Endodermal cell (in vitro differentiated cells): ENCODE measurements at regions not wholly inside any gene's neighbourhood (a gene's known extent, or its start where the extent isn't known, plus 50 kb on each side); places are given as distances from the start of the nearest gene placed in this dataset.

Experiments used
- DNase-seq: peaks from one replicate; pipeline ENCODE4 v3.0.0-alpha.2; 2017
- H3K27ac ChIP-seq: 2 replicates; pipeline ENCODE4 v1.5.1; 2013; ENCODE audit warnings: mild to moderate bottlenecking, low read depth, low read length, moderate library complexity
- H3K27me3 ChIP-seq: 2 replicates; pipeline ENCODE4 v1.6.1; 2013; ENCODE audit warnings: mild to moderate bottlenecking, low read length, moderate library complexity; ENCODE audit not compliant: insufficient read depth, control insufficient read depth, poor library complexity, severe bottlenecking
- H3K36me3 ChIP-seq: 2 replicates; pipeline ENCODE4 v1.7.0; 2013; ENCODE audit warnings: mild to moderate bottlenecking, low read length, moderate library complexity; ENCODE audit not compliant: control insufficient read depth, insufficient read depth
- H3K4me1 ChIP-seq: one replicate; pipeline ENCODE4 v1.7.0; 2013; ENCODE audit warnings: low read length; ENCODE audit not compliant: control insufficient read depth, insufficient read depth
- H3K4me3 ChIP-seq: 2 replicates; pipeline ENCODE4 v1.5.1; 2013; ENCODE audit warnings: mild to moderate bottlenecking, low read length, moderate library complexity
- H3K9ac ChIP-seq: 2 replicates; pipeline ENCODE4 v1.6.1; 2013; ENCODE audit warnings: mild to moderate bottlenecking, low read length, moderate library complexity; ENCODE audit not compliant: poor library complexity, severe bottlenecking; ENCODE audit errors: extremely low read depth
- H3K9me3 ChIP-seq: 2 replicates; pipeline ENCODE4 v1.6.1; 2013; ENCODE audit warnings: mild to moderate bottlenecking, low read length, moderate library complexity; ENCODE audit not compliant: control insufficient read depth
- H3K27ac Mint-ChIP-seq: 2 replicates; pipeline ENCODE4 v1.8.0; 2020; ENCODE audit warnings: mixed read lengths
- H3K27me3 Mint-ChIP-seq: 2 replicates; pipeline ENCODE4 v1.8.0; 2021; ENCODE audit warnings: mild to moderate bottlenecking, mixed read lengths; ENCODE audit not compliant: insufficient read depth
- H3K36me3 Mint-ChIP-seq: 2 replicates; pipeline ENCODE4 v1.8.0; 2020; ENCODE audit warnings: low read depth, mixed read lengths
- H3K4me1 Mint-ChIP-seq: 2 replicates; pipeline ENCODE4 v1.8.0; 2020; ENCODE audit warnings: mixed read lengths
- H3K4me3 Mint-ChIP-seq: 2 replicates; pipeline ENCODE4 v1.8.0; 2020; ENCODE audit warnings: mild to moderate bottlenecking, moderate library complexity, mixed read lengths
- H3K9me3 Mint-ChIP-seq: 2 replicates; pipeline ENCODE4 v1.8.0; 2020; ENCODE audit warnings: mild to moderate bottlenecking, mixed read lengths
- CTCF ChIP-seq: fragments of 200-600 bp; sonication (generic); conservative IDR thresholded peaks from 2 replicates; pipeline ENCODE4 v1.5.0; 2021; ENCODE audit warnings: antibody characterized with exemption, mild to moderate bottlenecking
- WGBS, 2 experiments: methylation state at CpG; one replicate each; pipeline versions ENCODE4 v1.1.5 to v1.1.7; 2013; ENCODE audit warnings: missing lambda C conversion rate in 2 of 2, mixed read lengths in 1 of 2; ENCODE audit not compliant: insufficient coverage in 1 of 2, insufficient read length in 1 of 2; 5-methylcytosine and 5-hydroxymethylcytosine counted together

GRCh38 chr9:135220601-135221575 lies 133.4 kb downstream of the OLFM1 start:
- Mint-ChIP-seq H3K36me3 (no peaks in the 10 kb centered on the region), H3K9me3 (no peaks in the 10 kb centered on the region), H3K4me3 (no peak overlapping the region), H3K4me1 (peaks cover 38% of the 10 kb centered on the region), H3K27me3 (no peaks in the 10 kb centered on the region), H3K27ac (peak overlapping the region; percentile 30)
- no peak overlapping the region for H3K27ac ChIP-seq
- WGBS, 2 experiments: 93% methylated on average over 25 to 28 of the region's 28 CpGs
- H3K27me3 ChIP-seq: no peaks in the 10 kb centered on the region
- peaks cover 9% of the 10 kb centered on the region for H3K4me1 ChIP-seq
- TF ChIP-seq CTCF: no peak
- no peaks in the 10 kb centered on the region for H3K9me3 ChIP-seq
- no peak overlapping the region for H3K9ac ChIP-seq
- no peak overlapping the region for H3K4me3 ChIP-seq
- DNase-seq: peak; percentile 45
- H3K36me3 ChIP-seq: no peaks in the 10 kb centered on the region

- no peak for DNase-seq
- H3K4me3 Mint-ChIP-seq: no peak overlapping the region
- WGBS, 2 experiments: 93% methylated on average over 4 to 9 of the region's 9 CpGs
- peak overlapping the region; percentile 30 for H3K27ac Mint-ChIP-seq
- no peaks in the 10 kb centered on the region for H3K27me3 ChIP-seq
- H3K4me3 ChIP-seq: no peak overlapping the region
- no peaks in the 10 kb centered on the region for H3K27me3 Mint-ChIP-seq
- no peaks in the 10 kb centered on the region for H3K36me3 ChIP-seq
- no peaks in the 10 kb centered on the region for H3K9me3 Mint-ChIP-seq
- H3K36me3 Mint-ChIP-seq: no peaks in the 10 kb centered on the region
- H3K4me1 Mint-ChIP-seq: peaks cover 38% of the 10 kb centered on the region
- TF ChIP-seq CTCF: no peak
- no peaks in the 10 kb centered on the region for H3K9me3 ChIP-seq
- H3K4me1 ChIP-seq: peaks cover 9% of the 10 kb centered on the region
- no peak overlapping the region for H3K27ac ChIP-seq
- H3K9ac ChIP-seq: no peak overlapping the region
Observed at GRCh38 chr9:135221576-135221950, 134.1 kb downstream of the OLFM1 start.

GRCh38 chr9:135221951-135222631 lies 134.6 kb downstream of the OLFM1 start:
- peak overlapping the region; percentile 29 for H3K27ac ChIP-seq
- peaks cover 32% of the 10 kb centered on the region for H3K4me1 Mint-ChIP-seq
- H3K9me3 Mint-ChIP-seq: no peaks in the 10 kb centered on the region

More at GRCh38 chr9:135221951-135222631, 134.6 kb downstream of the OLFM1 start:
- Mint-ChIP-seq H3K4me3 (no peak overlapping the region), H3K27ac (no peak overlapping the region), H3K36me3 (no peaks in the 10 kb centered on the region), H3K27me3 (no peaks in the 10 kb centered on the region)
- Histone ChIP-seq H3K4me3 (no peak overlapping the region), H3K4me1 (peaks cover 9% of the 10 kb centered on the region), H3K9ac (no peak overlapping the region), H3K27me3 (no peaks in the 10 kb centered on the region), H3K9me3 (no peaks in the 10 kb centered on the region), H3K36me3 (no peaks in the 10 kb centered on the region)
- peak; percentile 68 for TF ChIP-seq CTCF
- 76 to 90% methylated on average over 8 to 16 of the region's 16 CpGs for WGBS, 2 experiments
- peak; percentile 87 for DNase-seq
